ENCODE measurements at regions not wholly inside any gene's neighbourhood (a gene's known extent, or its start where the extent isn't known, plus 50 kb on each side); places are given as distances from the start of the nearest gene placed in this dataset.

DNA sequence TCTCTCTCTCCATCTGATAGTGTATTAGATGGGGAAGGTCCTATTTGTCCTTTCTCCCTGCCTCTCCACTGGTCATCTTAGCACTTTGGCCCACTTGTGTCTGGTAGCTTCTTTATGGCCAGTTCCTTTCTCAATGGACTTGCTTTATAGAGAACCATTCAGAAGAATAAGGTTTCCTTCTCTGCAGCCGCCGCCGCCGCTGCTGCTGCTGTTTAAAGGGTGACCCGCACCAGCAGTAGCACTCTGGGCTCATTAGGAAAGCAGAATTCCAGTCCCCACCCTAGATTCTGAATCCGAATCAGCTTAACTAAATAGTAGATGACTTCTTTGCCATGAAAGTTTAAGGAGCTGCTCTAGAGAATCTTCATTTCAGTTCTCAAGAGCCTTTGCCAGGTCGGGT lies 490.2 kb downstream of the FOXO1 start:
- H3K4me3 Mint-ChIP-seq, result no peak overlapping the region
- H3K9me3 Mint-ChIP-seq, result no peaks in the 10 kb centered on the region
- DNase-seq (ENCODE audit: low spot score in 2 of 2) (no peak), ATAC-seq (replicated peaks; ENCODE audit: extremely low read depth, poor library complexity, severe bottlenecking) (no peak)
- H3K4me1 Mint-ChIP-seq, result peaks cover 15% of the 10 kb centered on the region
- H3K27ac Mint-ChIP-seq (ENCODE audit: low read depth), result no peak overlapping the region
- no peaks in the 10 kb centered on the region for H3K36me3 Mint-ChIP-seq (ENCODE audit: insufficient read depth)
- H3K27me3 Mint-ChIP-seq, result no peaks in the 10 kb centered on the region

DNA sequence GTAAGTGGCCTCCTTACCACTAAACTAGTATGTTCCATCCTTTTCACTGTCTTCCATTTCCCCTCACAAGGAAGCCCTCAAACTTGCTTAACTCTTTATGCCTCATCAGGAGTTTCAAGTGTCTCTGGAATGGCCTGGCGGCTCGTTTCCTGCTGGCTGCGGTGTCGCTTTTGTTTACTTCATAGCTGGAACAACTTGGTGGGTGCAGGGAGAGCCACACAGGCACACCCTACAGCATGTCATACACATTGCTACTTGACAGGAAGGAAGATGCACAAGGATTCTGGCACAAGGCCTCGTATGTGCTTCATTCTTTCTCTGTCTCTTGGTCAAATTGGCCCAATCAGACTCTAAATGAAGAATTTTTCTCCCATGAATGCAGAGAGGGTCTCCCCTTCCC lies 488.3 kb downstream of the FOXO1 start:
- Mint-ChIP-seq H3K9me3 (no peaks in the 10 kb centered on the region), H3K4me3 (no peak overlapping the region), H3K4me1 (peaks cover 20% of the 10 kb centered on the region), H3K27me3 (no peaks in the 10 kb centered on the region), H3K27ac (ENCODE audit: low read depth) (no peak overlapping the region), H3K36me3 (ENCODE audit: insufficient read depth) (no peaks in the 10 kb centered on the region)
- DNase-seq (ENCODE audit: low spot score in 2 of 2), result no peak
- ATAC-seq (replicated peaks; ENCODE audit: extremely low read depth, poor library complexity, severe bottlenecking), result no peak

DNA sequence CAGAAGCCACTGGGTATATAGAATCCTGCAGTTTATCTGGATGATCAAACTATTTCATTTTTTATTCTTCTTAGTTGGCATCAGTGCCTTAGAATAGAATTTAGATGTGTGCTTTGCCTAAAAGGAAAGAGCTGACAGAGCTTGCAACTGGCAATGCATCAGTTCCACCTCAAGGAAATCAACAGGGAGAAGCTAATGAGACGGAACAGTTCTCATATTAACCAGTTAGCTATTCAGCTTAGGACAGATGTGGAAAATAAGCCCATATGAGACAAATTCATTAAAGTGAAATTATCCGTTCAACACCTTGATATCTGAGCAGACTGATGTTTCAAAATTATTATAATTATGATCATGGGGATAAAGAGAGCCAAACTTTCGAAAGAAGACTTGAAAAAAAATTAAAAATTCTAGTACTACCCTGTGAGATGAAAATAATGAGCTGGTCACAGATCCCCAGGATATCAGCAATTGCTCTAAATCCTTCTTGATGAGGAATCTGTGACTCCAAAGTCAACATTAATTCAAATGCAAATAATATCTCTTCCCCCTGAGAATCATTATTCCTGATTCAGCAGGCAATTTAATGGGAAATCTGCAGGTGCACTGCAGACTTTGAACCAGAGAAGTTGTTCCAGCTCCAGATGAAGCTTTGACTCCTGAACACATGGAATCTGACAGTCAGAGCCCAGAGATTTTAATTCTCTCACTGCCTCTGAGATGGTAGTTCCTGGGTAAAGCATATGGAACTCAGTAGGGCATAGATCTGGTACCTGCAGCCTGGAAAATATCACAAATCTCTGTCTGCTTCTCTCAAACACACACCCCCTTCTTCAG lies 486.8 kb downstream of the FOXO1 start:
- Mint-ChIP-seq H3K9me3 (no peaks in the 10 kb centered on the region), H3K4me1 (peaks cover 30% of the 10 kb centered on the region), H3K27me3 (no peaks in the 10 kb centered on the region), H3K4me3 (no peak overlapping the region), H3K27ac (ENCODE audit: low read depth) (no peak overlapping the region), H3K36me3 (ENCODE audit: insufficient read depth) (no peaks in the 10 kb centered on the region)
- no peak for DNase-seq (ENCODE audit: low spot score in 2 of 2)
- ATAC-seq (replicated peaks; ENCODE audit: extremely low read depth, poor library complexity, severe bottlenecking), result no peak

DNA sequence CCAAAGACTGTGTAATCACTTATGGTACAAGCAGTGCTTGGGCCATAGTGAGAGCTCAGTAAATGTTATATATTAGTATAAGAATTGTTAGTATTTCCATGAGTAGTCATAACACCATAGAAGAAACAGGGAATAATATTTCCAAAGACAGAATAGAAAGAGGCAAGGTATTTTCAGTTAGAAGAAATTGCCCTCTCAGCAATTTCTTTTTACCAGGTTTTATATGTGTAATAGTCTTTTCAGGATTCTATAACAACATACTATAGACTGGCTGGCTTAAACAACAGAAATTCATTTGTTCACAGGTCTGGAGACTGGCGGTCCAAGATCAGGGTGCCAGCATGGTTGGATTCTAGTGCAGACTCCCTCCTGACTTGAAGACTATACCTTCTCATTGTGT lies 485.7 kb downstream of the FOXO1 start:
- H3K27me3 Mint-ChIP-seq, result no peaks in the 10 kb centered on the region
- ATAC-seq (replicated peaks; ENCODE audit: extremely low read depth, poor library complexity, severe bottlenecking) (no peak), DNase-seq (ENCODE audit: low spot score in 2 of 2) (no peak)
- H3K9me3 Mint-ChIP-seq, result no peaks in the 10 kb centered on the region
- H3K36me3 Mint-ChIP-seq (ENCODE audit: insufficient read depth), result peaks cover 2% of the 10 kb centered on the region
- H3K4me1 Mint-ChIP-seq, result peaks cover 39% of the 10 kb centered on the region
- H3K27ac Mint-ChIP-seq (ENCODE audit: low read depth), result no peak overlapping the region
- H3K4me3 Mint-ChIP-seq, result no peak overlapping the region

DNA sequence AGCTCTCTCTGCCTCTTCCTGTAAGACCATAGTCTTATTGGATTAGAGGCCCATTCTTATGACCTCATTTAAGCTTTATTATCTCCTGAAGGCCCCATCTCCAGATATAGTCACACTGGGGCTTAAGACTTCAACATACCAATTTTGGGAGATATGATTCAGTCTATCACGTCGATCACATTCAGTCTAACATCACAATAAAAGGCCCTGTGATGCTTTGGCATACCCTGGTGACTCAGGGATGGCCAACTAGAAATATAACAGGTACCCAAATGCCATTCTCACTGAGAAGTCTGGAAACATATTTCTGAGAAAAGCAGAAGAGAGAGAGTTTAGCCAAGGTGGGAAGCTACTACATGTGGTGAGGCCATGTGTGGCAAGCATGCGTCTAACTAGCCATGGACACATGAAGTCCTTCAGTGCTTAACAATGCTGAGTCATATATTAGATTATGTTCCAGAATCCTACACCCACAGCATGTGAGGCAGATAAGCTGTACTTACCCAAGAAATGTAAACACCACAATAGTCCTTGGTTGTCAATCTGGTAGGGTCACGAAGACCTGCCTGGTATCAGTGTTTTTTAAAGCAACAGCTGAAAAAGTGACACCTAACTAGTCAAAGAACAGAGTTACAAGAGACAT lies 485.1 kb downstream of the FOXO1 start:
- DNase-seq (ENCODE audit: low spot score in 2 of 2) (no peak), ATAC-seq (replicated peaks; ENCODE audit: extremely low read depth, poor library complexity, severe bottlenecking) (no peak)
- Mint-ChIP-seq H3K4me1 (peaks cover 43% of the 10 kb centered on the region), H3K4me3 (no peak overlapping the region), H3K27me3 (no peaks in the 10 kb centered on the region), H3K27ac (ENCODE audit: low read depth) (no peak overlapping the region), H3K9me3 (no peaks in the 10 kb centered on the region), H3K36me3 (ENCODE audit: insufficient read depth) (peaks cover 5% of the 10 kb centered on the region)

DNA sequence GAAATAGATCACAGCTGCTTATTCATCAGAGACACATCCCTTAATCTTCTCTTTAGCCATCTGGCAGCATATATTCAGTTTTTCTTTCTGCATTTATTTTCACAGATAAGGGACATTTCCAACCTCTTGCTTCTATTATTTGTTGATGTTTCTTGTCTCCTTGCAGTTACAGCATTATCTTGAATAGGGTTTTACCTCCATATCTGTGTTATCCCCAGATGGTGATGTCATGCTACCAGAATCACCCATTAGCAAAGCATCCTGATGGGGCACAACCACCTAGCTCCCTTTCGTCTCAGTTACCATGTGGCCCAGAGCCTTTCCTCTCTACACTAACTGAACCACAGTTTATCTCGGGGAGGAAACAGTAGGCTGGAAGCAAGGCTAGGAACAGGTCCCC lies 483.9 kb downstream of the FOXO1 start:
- Mint-ChIP-seq H3K36me3 (ENCODE audit: insufficient read depth) (peaks cover 5% of the 10 kb centered on the region), H3K27ac (ENCODE audit: low read depth) (no peak overlapping the region), H3K4me1 (peaks cover 56% of the 10 kb centered on the region)

DNA sequence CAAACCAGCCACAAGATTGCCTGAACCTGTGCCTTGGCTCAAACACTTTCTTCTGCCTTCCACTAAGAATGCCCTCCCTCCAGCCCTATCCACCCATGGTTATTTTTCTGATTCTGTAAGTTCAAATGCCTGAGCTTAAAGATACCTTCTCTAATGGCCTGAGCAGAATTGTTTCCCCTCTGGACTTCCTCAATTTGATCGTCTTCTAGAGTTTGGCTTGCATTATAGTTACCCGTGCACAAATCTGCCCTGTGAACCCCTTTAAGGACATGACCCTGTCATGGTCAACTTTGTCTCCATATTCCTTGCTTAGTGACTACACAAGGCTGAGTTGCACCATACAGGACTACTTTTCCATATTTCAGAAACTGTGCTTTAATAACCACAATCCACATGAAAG lies 481.0 kb downstream of the FOXO1 start:
- no peak overlapping the region for H3K27ac Mint-ChIP-seq (ENCODE audit: low read depth)
- peaks cover 5% of the 10 kb centered on the region for H3K36me3 Mint-ChIP-seq (ENCODE audit: insufficient read depth)
- DNase-seq (ENCODE audit: low spot score in 2 of 2) (no peak), ATAC-seq (replicated peaks; ENCODE audit: extremely low read depth, poor library complexity, severe bottlenecking) (no peak)
- H3K27me3 Mint-ChIP-seq, result no peaks in the 10 kb centered on the region
- peaks cover 70% of the 10 kb centered on the region for H3K4me1 Mint-ChIP-seq
- no peak overlapping the region for H3K4me3 Mint-ChIP-seq
- H3K9me3 Mint-ChIP-seq, result no peaks in the 10 kb centered on the region

More for the DNA sequence above, 483.9 kb downstream of the FOXO1 start:
- no peak for ATAC-seq (replicated peaks; ENCODE audit: extremely low read depth, poor library complexity, severe bottlenecking)
- Mint-ChIP-seq H3K27me3 (no peaks in the 10 kb centered on the region), H3K9me3 (no peaks in the 10 kb centered on the region), H3K4me3 (no peak overlapping the region)
- no peak for DNase-seq (ENCODE audit: low spot score in 2 of 2)

DNA sequence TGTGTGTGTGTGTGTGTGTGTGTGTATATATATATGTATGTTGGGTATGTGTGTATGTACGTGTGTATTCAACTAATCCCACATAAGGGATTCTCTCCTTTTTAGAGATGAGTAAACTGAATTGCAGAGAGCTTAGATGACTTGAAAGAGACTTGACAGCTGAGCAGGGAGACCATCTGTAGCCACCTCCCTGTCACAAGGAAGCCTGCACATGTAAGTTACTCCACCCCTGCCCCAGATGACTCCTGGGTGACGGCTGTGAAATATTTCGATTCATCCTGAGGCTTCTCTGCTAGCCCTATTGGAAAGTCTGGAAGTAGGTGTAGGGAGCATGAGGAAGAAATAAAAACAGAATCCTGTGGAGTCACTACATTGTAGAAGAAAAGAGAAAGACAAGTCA lies 480.4 kb downstream of the FOXO1 start:
- no peak for DNase-seq (ENCODE audit: low spot score in 2 of 2)
- H3K27me3 Mint-ChIP-seq, result no peaks in the 10 kb centered on the region
- peaks cover 6% of the 10 kb centered on the region for H3K36me3 Mint-ChIP-seq (ENCODE audit: insufficient read depth)
- peaks cover 76% of the 10 kb centered on the region for H3K4me1 Mint-ChIP-seq
- H3K9me3 Mint-ChIP-seq, result no peaks in the 10 kb centered on the region
- H3K4me3 Mint-ChIP-seq, result peak overlapping the region; percentile 8
- H3K27ac Mint-ChIP-seq (ENCODE audit: low read depth), result no peak overlapping the region
- no peak for ATAC-seq (replicated peaks; ENCODE audit: extremely low read depth, poor library complexity, severe bottlenecking)

DNA sequence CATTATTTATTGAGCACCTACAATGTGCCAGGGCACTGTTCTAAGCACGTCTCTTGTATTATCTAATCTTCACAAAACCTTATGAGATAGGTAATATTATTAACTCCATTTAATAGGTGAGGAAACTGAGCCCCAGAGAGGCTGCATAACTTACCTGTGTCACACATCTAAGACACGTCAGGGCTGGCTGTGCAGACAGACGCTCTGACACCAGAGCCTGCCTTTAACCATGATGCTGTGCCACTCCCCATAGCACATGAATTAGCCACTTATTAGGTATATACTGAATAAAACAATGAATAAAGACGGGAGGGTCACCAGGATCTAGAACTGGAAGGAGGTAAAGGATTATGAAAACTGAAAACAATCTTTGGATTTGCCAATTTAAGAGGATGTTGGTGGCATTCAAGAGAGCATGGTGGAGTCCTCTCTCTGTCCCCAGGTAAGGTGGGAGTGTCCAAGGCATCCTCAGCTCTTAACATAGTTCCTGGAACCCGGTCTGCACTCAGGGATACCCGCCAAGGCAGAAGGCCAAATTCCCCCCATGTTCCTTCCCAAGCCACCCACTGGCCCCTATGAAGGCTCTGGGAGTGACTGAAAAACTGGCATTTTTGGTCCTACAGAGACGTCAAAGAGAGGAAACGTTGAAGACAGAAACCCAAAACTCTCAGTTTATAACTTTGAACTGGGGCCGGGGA lies 479.7 kb downstream of the FOXO1 start:
- DNase-seq (ENCODE audit: low spot score in 2 of 2), result peak in 1 of 2 donors; percentile 17
- Mint-ChIP-seq H3K9me3 (no peaks in the 10 kb centered on the region), H3K27ac (ENCODE audit: low read depth) (peak overlapping the region; percentile 60), H3K4me1 (peaks cover 83% of the 10 kb centered on the region), H3K4me3 (peak overlapping the region; percentile 71), H3K36me3 (ENCODE audit: insufficient read depth) (peaks cover 6% of the 10 kb centered on the region), H3K27me3 (no peaks in the 10 kb centered on the region)
- no peak for ATAC-seq (replicated peaks; ENCODE audit: extremely low read depth, poor library complexity, severe bottlenecking)

DNA sequence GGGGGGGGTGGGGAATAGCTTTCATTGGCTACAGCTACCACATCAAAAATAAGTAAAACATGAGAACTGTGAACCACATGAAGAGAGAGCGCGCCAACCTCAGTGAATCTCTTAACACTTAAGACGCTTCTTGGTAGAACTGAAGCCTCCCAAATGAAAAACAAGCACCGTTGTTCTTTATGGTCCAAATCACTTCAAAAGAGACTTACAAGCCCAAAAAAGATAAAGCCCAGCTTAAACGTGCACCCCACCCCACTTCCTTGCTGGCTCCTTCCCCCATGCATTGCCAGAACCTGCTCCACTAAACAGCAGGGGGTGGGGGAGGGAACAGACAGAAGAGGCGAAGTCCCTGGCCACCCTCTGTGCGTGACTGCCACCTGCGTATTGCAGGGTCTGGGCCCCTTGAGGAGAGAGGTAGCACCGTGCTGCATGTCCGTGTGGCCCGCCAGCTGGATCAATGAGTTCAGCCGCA lies 479.1 kb downstream of the FOXO1 start:
- peaks cover 84% of the 10 kb centered on the region for H3K4me1 Mint-ChIP-seq
- no peaks in the 10 kb centered on the region for H3K9me3 Mint-ChIP-seq
- peak; percentile 46 to 74 for DNase-seq (ENCODE audit: low spot score in 2 of 2)
- H3K36me3 Mint-ChIP-seq (ENCODE audit: insufficient read depth), result peaks cover 6% of the 10 kb centered on the region
- ATAC-seq (replicated peaks; ENCODE audit: extremely low read depth, poor library complexity, severe bottlenecking), result peak; percentile 91
- peak overlapping the region; percentile 71 for H3K4me3 Mint-ChIP-seq
- no peaks in the 10 kb centered on the region for H3K27me3 Mint-ChIP-seq
- H3K27ac Mint-ChIP-seq (ENCODE audit: low read depth), result peak overlapping the region; percentile 60

DNA sequence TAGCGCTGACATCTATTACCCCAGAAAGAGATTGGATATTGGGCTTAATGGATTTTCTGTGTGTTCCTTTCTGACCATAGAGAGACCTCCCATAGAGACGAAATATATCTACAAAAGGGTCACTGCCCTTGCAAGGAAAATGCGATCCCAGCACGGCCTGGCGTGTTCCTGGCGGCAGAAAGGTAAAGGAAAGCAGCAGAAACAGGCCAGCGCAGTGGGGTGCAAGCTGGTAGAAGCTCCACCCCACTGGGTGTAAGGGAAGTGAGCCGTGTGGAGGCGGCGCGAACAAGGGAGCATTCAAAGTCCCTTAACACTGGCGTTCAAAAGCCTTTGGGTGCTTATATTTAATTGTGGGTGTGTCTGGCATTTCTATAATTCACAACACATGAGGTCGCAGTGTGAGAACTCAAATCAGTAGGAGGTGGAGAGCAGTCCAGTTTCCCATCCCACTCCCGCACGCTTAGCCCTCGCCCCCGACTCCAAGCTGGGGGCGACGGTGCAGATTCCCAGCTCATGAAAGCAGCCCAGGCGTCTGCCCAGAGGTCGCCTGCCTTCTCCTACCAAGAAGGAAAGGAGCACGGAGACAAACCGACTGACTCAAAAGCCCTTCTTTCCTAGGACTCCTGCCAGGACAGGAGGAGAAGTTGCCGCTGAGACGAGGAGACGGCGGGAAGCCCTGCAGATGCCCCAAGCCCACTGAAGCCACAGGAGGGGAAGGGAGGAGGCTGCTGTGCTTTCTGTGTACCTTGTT lies 478.4 kb downstream of the FOXO1 start:
- no peaks in the 10 kb centered on the region for H3K27me3 Mint-ChIP-seq
- ATAC-seq (replicated peaks; ENCODE audit: extremely low read depth, poor library complexity, severe bottlenecking) (peak; percentile 61), DNase-seq (ENCODE audit: low spot score in 2 of 2) (no peak)
- H3K27ac Mint-ChIP-seq (ENCODE audit: low read depth), result peak overlapping the region; percentile 60
- no peaks in the 10 kb centered on the region for H3K9me3 Mint-ChIP-seq
- H3K36me3 Mint-ChIP-seq (ENCODE audit: insufficient read depth), result peaks cover 6% of the 10 kb centered on the region
- peak overlapping the region; percentile 71 for H3K4me3 Mint-ChIP-seq
- peaks cover 79% of the 10 kb centered on the region for H3K4me1 Mint-ChIP-seq

DNA sequence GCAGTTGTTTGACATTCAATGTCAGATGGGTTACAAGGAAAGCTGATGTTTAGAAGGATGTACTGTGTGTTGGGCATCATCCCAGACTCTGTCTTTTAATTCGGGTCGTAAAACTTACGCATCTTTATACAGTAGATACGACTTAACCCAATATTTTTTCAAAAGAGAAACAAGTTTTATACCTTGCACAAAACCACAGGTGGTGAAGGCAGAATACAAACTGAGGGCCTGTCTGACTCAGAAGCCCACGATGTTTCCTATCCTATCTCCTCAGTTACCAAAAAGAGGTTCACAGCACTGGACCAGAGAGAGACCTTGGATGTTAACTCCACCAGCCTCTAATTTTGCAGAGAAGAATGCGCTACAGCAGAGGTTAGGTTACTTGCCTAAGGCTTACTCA lies 477.0 kb downstream of the FOXO1 start:
- H3K9me3 Mint-ChIP-seq, result no peaks in the 10 kb centered on the region
- H3K36me3 Mint-ChIP-seq (ENCODE audit: insufficient read depth), result peaks cover 6% of the 10 kb centered on the region
- DNase-seq (ENCODE audit: low spot score in 2 of 2), result no peak
- ATAC-seq (replicated peaks; ENCODE audit: extremely low read depth, poor library complexity, severe bottlenecking), result no peak
- H3K27ac Mint-ChIP-seq (ENCODE audit: low read depth), result peak overlapping the region; percentile 60
- peak overlapping the region; percentile 25 for H3K4me3 Mint-ChIP-seq
- H3K27me3 Mint-ChIP-seq, result no peaks in the 10 kb centered on the region
- H3K4me1 Mint-ChIP-seq, result peaks cover 71% of the 10 kb centered on the region

Measured in central memory CD8-positive, alpha-beta T cell (primary cell).